CD4-positive, alpha-beta memory T cell (primary cell): ENCODE measurements at regions not wholly inside any gene's neighbourhood (a gene's known extent, or its start where the extent isn't known, plus 50 kb on each side); places are given as distances from the start of the nearest gene placed in this dataset.

Source experiments
- CTCF ChIA-PET: fragments of 350-600 bp; sonication (Branson Sonifier 250); formaldehyde crosslinking; loops from one replicate; lab custom pipeline; 2021; ENCODE audit warnings: inconsistent platforms; ENCODE audit not compliant: partially characterized antibody; lab: Charles Lee
- POLR2A ChIA-PET: fragments of 350-600 bp; sonication (Branson Sonifier 250); formaldehyde crosslinking; loops from one replicate; lab custom pipeline; 2021; ENCODE audit not compliant: partially characterized antibody; lab: Charles Lee
- DNase-seq, 5 donors: peaks; one replicate each; pipeline versions ENCODE4 v3.0.0 to v3.0.0-alpha.2; 2020 to 2022; ENCODE audit warnings: mixed read lengths in 1 of 5
- H3K27ac ChIP-seq: one replicate; pipeline ENCODE4 v1.7.0; 2013; ENCODE audit warnings: low read depth, low read length
- H3K27me3 ChIP-seq: 2 replicates; pipeline ENCODE4 v1.7.0; 2013; ENCODE audit warnings: mild to moderate bottlenecking, low read length, moderate library complexity; ENCODE audit not compliant: insufficient read depth
- H3K36me3 ChIP-seq: 2 replicates; pipeline ENCODE4 v1.7.0; 2013; ENCODE audit warnings: mild to moderate bottlenecking, low read length, moderate library complexity; ENCODE audit not compliant: insufficient read depth
- H3K4me1 ChIP-seq: 2 replicates; pipeline ENCODE4 v1.7.0; 2013; ENCODE audit warnings: mild to moderate bottlenecking, low read length, moderate library complexity; ENCODE audit not compliant: insufficient read depth
- H3K4me3 ChIP-seq, 2 donors: one replicate each; pipeline ENCODE4 v1.7.0; 2013; ENCODE audit warnings: low read length in 2 of 2, mild to moderate bottlenecking in 1 of 2
- H3K9me3 ChIP-seq, 2 donors: one replicate each; pipeline ENCODE4 v1.7.0; 2013; ENCODE audit warnings: low read length in 2 of 2, control low read depth in 1 of 2; ENCODE audit not compliant: control insufficient read depth in 1 of 2
- H3K27ac Mint-ChIP-seq, 7 donors: one replicate each; pipeline ENCODE4 v1.8.0; 2020 to 2021; ENCODE audit warnings: mixed read lengths in 7 of 7, mild to moderate bottlenecking in 6 of 7, inconsistent platforms in 3 of 7, moderate library complexity in 3 of 7
- H3K27me3 Mint-ChIP-seq, 2 donors: one replicate each; pipeline ENCODE4 v1.8.0; 2020 to 2021; ENCODE audit warnings: mixed read lengths in 2 of 2
- H3K36me3 Mint-ChIP-seq, 2 donors: one replicate each; pipeline ENCODE4 v1.8.0; 2020 to 2021; ENCODE audit warnings: mixed read lengths in 2 of 2, inconsistent platforms in 1 of 2, mild to moderate bottlenecking in 1 of 2
- H3K4me1 Mint-ChIP-seq, 4 donors: one replicate each; pipeline ENCODE4 v1.8.0; 2020 to 2021; ENCODE audit warnings: mixed read lengths in 4 of 4, mild to moderate bottlenecking in 1 of 4
- H3K4me3 Mint-ChIP-seq, 8 donors: one replicate each; pipeline ENCODE4 v1.8.0; 2020 to 2021; ENCODE audit warnings: mixed read lengths in 8 of 8, mild to moderate bottlenecking in 7 of 8, moderate library complexity in 6 of 8, inconsistent platforms in 3 of 8
- H3K9me3 Mint-ChIP-seq, 8 donors: one replicate each; pipeline ENCODE4 v1.8.0; 2020 to 2021; ENCODE audit warnings: mixed read lengths in 8 of 8, mild to moderate bottlenecking in 5 of 8, inconsistent platforms in 3 of 8, moderate library complexity in 1 of 8
- intact Hi-C: fragments of 100-400 bp; cut with micrococcal nuclease; formaldehyde crosslinking; loops from one replicate; pipeline ENCODE4 v1.15.1; 2023

- H3K27ac Mint-ChIP-seq: no peak overlapping the region
- POLR2A ChIA-PET: no interaction called here
- CTCF ChIA-PET: no interaction called here
- H3K4me3 Mint-ChIP-seq: no peak overlapping the region
- no peaks in the 10 kb centered on the region for H3K27me3 Mint-ChIP-seq
- no peak overlapping the region for H3K4me3 ChIP-seq
- no peaks in the 10 kb centered on the region for H3K36me3 Mint-ChIP-seq
- no peaks in the 10 kb centered on the region for H3K9me3 ChIP-seq
- H3K27me3 ChIP-seq: no peaks in the 10 kb centered on the region
- no peaks in the 10 kb centered on the region for H3K36me3 ChIP-seq
- H3K4me1 Mint-ChIP-seq: no peaks in the 10 kb centered on the region
- H3K9me3 Mint-ChIP-seq: peaks cover 0 to 9% (median under 1%) of the 10 kb centered on the region in 8 donors
- no peak overlapping the region for H3K27ac ChIP-seq
- H3K4me1 ChIP-seq: no peaks in the 10 kb centered on the region
- no peak for DNase-seq
- intact Hi-C loops: no loop called here
These were observed 299.7 kb downstream of the BCAT1 start for GRCh38 chr12:24649209-24649608.

- no peak overlapping the region for H3K4me3 Mint-ChIP-seq
- no peaks in the 10 kb centered on the region for H3K36me3 ChIP-seq
- H3K27me3 Mint-ChIP-seq: no peaks in the 10 kb centered on the region
- H3K9me3 ChIP-seq: no peaks in the 10 kb centered on the region
- H3K4me1 ChIP-seq: no peaks in the 10 kb centered on the region
- POLR2A ChIA-PET: no interaction called here
- CTCF ChIA-PET: no interaction called here
- no peaks in the 10 kb centered on the region for H3K36me3 Mint-ChIP-seq
- H3K4me1 Mint-ChIP-seq: no peaks in the 10 kb centered on the region
- H3K4me3 ChIP-seq: no peak overlapping the region
- no peak for DNase-seq
- peaks cover 0 to 7% (median 2%) of the 10 kb centered on the region in 8 donors for H3K9me3 Mint-ChIP-seq
- H3K27ac ChIP-seq: no peak overlapping the region
- H3K27me3 ChIP-seq: no peaks in the 10 kb centered on the region
- no peak overlapping the region for H3K27ac Mint-ChIP-seq
- intact Hi-C loops: no loop called here
These were observed 303.6 kb downstream of the BCAT1 start for GRCh38 chr12:24645254-24645653.

GRCh38 chr12:24643120-24644119, 305.5 kb downstream of the BCAT1 start:
- CTCF ChIA-PET: no interaction called here

GRCh38 chr12:24639641-24640040, 309.3 kb downstream of the BCAT1 start:
- DNase-seq: no peak
- Mint-ChIP-seq H3K27ac (no peak overlapping the region), H3K9me3 (peaks cover 0 to 7% (median 2%) of the 10 kb centered on the region in 8 donors), H3K27me3 (peaks cover 0 to 3% of the 10 kb centered on the region in 2 donors), H3K4me1 (no peaks in the 10 kb centered on the region), H3K36me3 (no peaks in the 10 kb centered on the region), H3K4me3 (no peak overlapping the region)
- intact Hi-C loops: no loop called here
- Histone ChIP-seq H3K36me3 (no peaks in the 10 kb centered on the region), H3K4me3 (no peak overlapping the region), H3K27ac (no peak overlapping the region), H3K4me1 (no peaks in the 10 kb centered on the region), H3K27me3 (no peaks in the 10 kb centered on the region), H3K9me3 (no peaks in the 10 kb centered on the region)
- ChIA-PET CTCF (no interaction called here), POLR2A (no interaction called here)

More at GRCh38 chr12:24643120-24644119, 305.5 kb downstream of the BCAT1 start:
- no peaks in the 10 kb centered on the region for H3K9me3 ChIP-seq
- Mint-ChIP-seq H3K9me3 (peaks cover 0 to 7% (median 2%) of the 10 kb centered on the region in 8 donors), H3K4me1 (no peaks in the 10 kb centered on the region), H3K4me3 (no peak overlapping the region), H3K27me3 (no peaks in the 10 kb centered on the region), H3K36me3 (no peaks in the 10 kb centered on the region), H3K27ac (no peak overlapping the region)
- intact Hi-C loops: no loop called here
- POLR2A ChIA-PET: no interaction called here
- no peak overlapping the region for H3K4me3 ChIP-seq
- no peak for DNase-seq
- H3K36me3 ChIP-seq: no peaks in the 10 kb centered on the region
- no peak overlapping the region for H3K27ac ChIP-seq
- no peaks in the 10 kb centered on the region for H3K4me1 ChIP-seq
- no peaks in the 10 kb centered on the region for H3K27me3 ChIP-seq

- H3K4me1 Mint-ChIP-seq: no peaks in the 10 kb centered on the region
These were observed 316.4 kb downstream of the BCAT1 start for GRCh38 chr12:24632466-24632865.

GRCh38 chr12:24631676-24632426, 317.1 kb downstream of the BCAT1 start:
- no peak overlapping the region for H3K27ac Mint-ChIP-seq
- no peaks in the 10 kb centered on the region for H3K27me3 ChIP-seq
- H3K27me3 Mint-ChIP-seq: no peaks in the 10 kb centered on the region
- H3K4me1 ChIP-seq: no peaks in the 10 kb centered on the region
- H3K36me3 ChIP-seq: no peaks in the 10 kb centered on the region
- no peaks in the 10 kb centered on the region for H3K4me1 Mint-ChIP-seq
- H3K9me3 Mint-ChIP-seq: peaks cover 0 to 5% (median 0%) of the 10 kb centered on the region in 8 donors
- H3K4me3 Mint-ChIP-seq: no peak overlapping the region
- no peak for DNase-seq
- H3K27ac ChIP-seq: no peak overlapping the region
- no peaks in the 10 kb centered on the region for H3K36me3 Mint-ChIP-seq
- CTCF ChIA-PET: no interaction called here
- intact Hi-C loops: no loop called here
- no peaks in the 10 kb centered on the region for H3K9me3 ChIP-seq
- no peak overlapping the region for H3K4me3 ChIP-seq
- POLR2A ChIA-PET: no interaction called here

More at GRCh38 chr12:24632466-24632865, 316.4 kb downstream of the BCAT1 start:
- CTCF ChIA-PET: no interaction called here
- Mint-ChIP-seq H3K4me3 (no peak overlapping the region), H3K27ac (no peak overlapping the region), H3K36me3 (no peaks in the 10 kb centered on the region), H3K27me3 (no peaks in the 10 kb centered on the region), H3K9me3 (peaks cover 0 to 5% (median 0%) of the 10 kb centered on the region in 8 donors)
- H3K27ac ChIP-seq: no peak overlapping the region
- no peaks in the 10 kb centered on the region for H3K9me3 ChIP-seq
- H3K27me3 ChIP-seq: no peaks in the 10 kb centered on the region
- intact Hi-C loops: no loop called here
- no peaks in the 10 kb centered on the region for H3K4me1 ChIP-seq
- H3K36me3 ChIP-seq: no peaks in the 10 kb centered on the region
- no peak overlapping the region for H3K4me3 ChIP-seq
- POLR2A ChIA-PET: no interaction called here
- DNase-seq: no peak

GRCh38 chr12:24630856-24631255, 318.0 kb downstream of the BCAT1 start:
- CTCF ChIA-PET: no interaction called here
- POLR2A ChIA-PET: no interaction called here
- Mint-ChIP-seq H3K36me3 (no peaks in the 10 kb centered on the region), H3K27ac (no peak overlapping the region), H3K4me1 (no peaks in the 10 kb centered on the region), H3K4me3 (no peak overlapping the region), H3K27me3 (no peaks in the 10 kb centered on the region), H3K9me3 (peaks cover 0 to 5% (median 0%) of the 10 kb centered on the region in 8 donors)
- H3K9me3 ChIP-seq: no peaks in the 10 kb centered on the region
- intact Hi-C loops: no loop called here
- H3K4me3 ChIP-seq: no peak overlapping the region
- H3K4me1 ChIP-seq: no peaks in the 10 kb centered on the region
- H3K36me3 ChIP-seq: no peaks in the 10 kb centered on the region
- H3K27ac ChIP-seq: no peak overlapping the region
- H3K27me3 ChIP-seq: no peaks in the 10 kb centered on the region
- no peak for DNase-seq
